Nephron (organoid): ENCODE measurements at regions not wholly inside any gene's neighbourhood (a gene's known extent, or its start where the extent isn't known, plus 50 kb on each side); places are given as distances from the start of the nearest gene placed in this dataset.

Experiments
- H3K27ac Mint-ChIP-seq, 3 experiments: 2 replicates each; pipeline ENCODE4 v1.8.0; 2020; ENCODE audit warnings: mixed read lengths in 3 of 3, mild to moderate bottlenecking in 2 of 3, moderate library complexity in 1 of 3
- H3K27me3 Mint-ChIP-seq: 2 replicates; pipeline ENCODE4 v1.8.0; 2021; ENCODE audit warnings: low read depth, mild to moderate bottlenecking, moderate library complexity, mixed read lengths
- H3K36me3 Mint-ChIP-seq: 2 replicates; pipeline ENCODE4 v1.8.0; 2020; ENCODE audit warnings: low read depth, mixed read lengths
- H3K4me1 Mint-ChIP-seq: 2 replicates; pipeline ENCODE4 v1.8.0; 2020; ENCODE audit warnings: mixed read lengths
- H3K4me3 Mint-ChIP-seq, 3 experiments: 2 replicates each; pipeline ENCODE4 v1.8.0; 2020; ENCODE audit warnings: mild to moderate bottlenecking in 3 of 3, mixed read lengths in 3 of 3, moderate library complexity in 2 of 3
- H3K9me3 Mint-ChIP-seq: 2 replicates; pipeline ENCODE4 v1.8.0; 2020; ENCODE audit warnings: mixed read lengths
- CTCF ChIP-seq, 3 experiments: fragments of 200-600 bp; sonication (generic); IDR thresholded peaks; one replicate each; pipeline ENCODE4 v1.5.0; 2021; ENCODE audit warnings: antibody characterized with exemption in 3 of 3; ENCODE audit not compliant: unreplicated experiment in 3 of 3

GRCh38 chr4:23686169-23686897 is 203.5 kb downstream of the PPARGC1A start:
- no peak for TF ChIP-seq CTCF (IDR thresholded peaks at IDR 0.05; ENCODE audit: unreplicated experiment in 3 of 3)
- no peaks in the 10 kb centered on the region for H3K27me3 Mint-ChIP-seq
- H3K36me3 Mint-ChIP-seq, result peaks cover 6% of the 10 kb centered on the region
- H3K4me1 Mint-ChIP-seq, result no peaks in the 10 kb centered on the region
- peak overlapping the region in 1 of 3 experiments; percentile 18 for H3K27ac Mint-ChIP-seq
- no peak overlapping the region for H3K4me3 Mint-ChIP-seq
- peaks cover 9% of the 10 kb centered on the region for H3K9me3 Mint-ChIP-seq

- Mint-ChIP-seq H3K27ac (no peak overlapping the region), H3K27me3 (no peaks in the 10 kb centered on the region), H3K4me1 (no peaks in the 10 kb centered on the region), H3K36me3 (peaks cover 6% of the 10 kb centered on the region), H3K9me3 (peaks cover 6% of the 10 kb centered on the region), H3K4me3 (no peak overlapping the region)
- TF ChIP-seq CTCF (IDR thresholded peaks at IDR 0.05; ENCODE audit: unreplicated experiment in 3 of 3), result no peak
Observed at GRCh38 chr4:23685471-23685870, 204.4 kb downstream of the PPARGC1A start.

GRCh38 chr4:23680671-23681518 is 209.0 kb downstream of the PPARGC1A start:
- Mint-ChIP-seq H3K4me3 (no peak overlapping the region), H3K4me1 (no peaks in the 10 kb centered on the region), H3K9me3 (no peaks in the 10 kb centered on the region), H3K36me3 (no peaks in the 10 kb centered on the region), H3K27ac (no peak overlapping the region), H3K27me3 (no peaks in the 10 kb centered on the region)
- TF ChIP-seq CTCF (IDR thresholded peaks at IDR 0.05; ENCODE audit: unreplicated experiment in 3 of 3), result no peak

- Mint-ChIP-seq H3K27me3 (no peaks in the 10 kb centered on the region), H3K4me3 (no peak overlapping the region), H3K9me3 (no peaks in the 10 kb centered on the region), H3K36me3 (no peaks in the 10 kb centered on the region), H3K4me1 (no peaks in the 10 kb centered on the region), H3K27ac (no peak overlapping the region)
- no peak for TF ChIP-seq CTCF (IDR thresholded peaks at IDR 0.05; ENCODE audit: unreplicated experiment in 3 of 3)
Observed at GRCh38 chr4:23674694-23675093, 215.2 kb downstream of the PPARGC1A start.

GRCh38 chr4:23667659-23668058 is 222.2 kb downstream of the PPARGC1A start:
- Mint-ChIP-seq H3K27me3 (no peaks in the 10 kb centered on the region), H3K36me3 (no peaks in the 10 kb centered on the region), H3K4me3 (no peak overlapping the region), H3K27ac (no peak overlapping the region), H3K9me3 (peaks cover 2% of the 10 kb centered on the region), H3K4me1 (no peaks in the 10 kb centered on the region)
- TF ChIP-seq CTCF (IDR thresholded peaks at IDR 0.05; ENCODE audit: unreplicated experiment in 3 of 3), result no peak
